ENCODE measurements at regions not wholly inside any gene's neighbourhood (a gene's known extent, or its start where the extent isn't known, plus 50 kb on each side); places are given as distances from the start of the nearest gene placed in this dataset.

DNA sequence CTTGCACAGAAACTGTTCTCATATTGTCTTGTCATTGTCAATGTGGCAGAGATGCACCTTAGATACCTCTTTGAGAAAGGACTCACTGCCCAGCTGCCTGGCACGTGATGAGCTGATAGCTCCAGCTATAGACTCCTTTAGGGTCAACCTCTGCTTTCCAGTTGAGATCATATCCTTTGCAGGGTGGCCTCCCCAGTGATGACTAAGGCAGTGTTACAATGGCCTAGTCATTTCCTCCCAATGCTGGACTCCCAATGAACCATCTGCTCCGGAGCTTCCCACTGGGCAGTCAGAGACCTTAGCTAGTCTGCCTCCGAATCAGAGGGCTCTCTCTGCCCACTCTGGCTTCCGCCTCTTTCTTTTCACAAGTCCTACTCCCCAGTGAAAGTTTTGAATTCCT is 79.5 kb downstream of the CHRD start:
- Histone ChIP-seq H3K9me3 (no peaks in the 10 kb centered on the region), H3K4me1 (ENCODE audit: control insufficient read depth in 1 of 2, insufficient read depth in 1 of 2, low read depth in 1 of 2, low read length in 1 of 2) (no peaks in the 10 kb centered on the region), H3K27me3 (no peaks in the 10 kb centered on the region), H3K36me3 (no peaks in the 10 kb centered on the region), H3K27ac (no peak overlapping the region), H3K4me3 (ENCODE audit: low read depth in 1 of 2, low read length in 1 of 2) (no peak overlapping the region)
- TF ChIP-seq CTCF (IDR thresholded peaks at IDR 0.05) = no peak

GRCh38 chr3:184460276-184460675 is 80.4 kb downstream of the CHRD start:
- TF ChIP-seq CTCF (IDR thresholded peaks at IDR 0.05) = no peak

GRCh38 chr3:184461219-184461618 is 81.4 kb downstream of the CHRD start:
- Histone ChIP-seq H3K9me3 (no peaks in the 10 kb centered on the region), H3K4me1 (ENCODE audit: control insufficient read depth in 1 of 2, insufficient read depth in 1 of 2, low read depth in 1 of 2, low read length in 1 of 2) (no peaks in the 10 kb centered on the region), H3K4me3 (ENCODE audit: low read depth in 1 of 2, low read length in 1 of 2) (no peak overlapping the region), H3K27me3 (peaks cover 5% of the 10 kb centered on the region), H3K27ac (no peak overlapping the region), H3K36me3 (no peaks in the 10 kb centered on the region)
- no peak for TF ChIP-seq CTCF (IDR thresholded peaks at IDR 0.05)

More at GRCh38 chr3:184460276-184460675, 80.4 kb downstream of the CHRD start:
- no peak overlapping the region for H3K27ac ChIP-seq
- H3K36me3 ChIP-seq = no peaks in the 10 kb centered on the region
- H3K9me3 ChIP-seq = no peaks in the 10 kb centered on the region
- no peaks in the 10 kb centered on the region for H3K4me1 ChIP-seq (ENCODE audit: control insufficient read depth in 1 of 2, insufficient read depth in 1 of 2, low read depth in 1 of 2, low read length in 1 of 2)
- H3K4me3 ChIP-seq (ENCODE audit: low read depth in 1 of 2, low read length in 1 of 2) = no peak overlapping the region
- no peaks in the 10 kb centered on the region for H3K27me3 ChIP-seq

DNA sequence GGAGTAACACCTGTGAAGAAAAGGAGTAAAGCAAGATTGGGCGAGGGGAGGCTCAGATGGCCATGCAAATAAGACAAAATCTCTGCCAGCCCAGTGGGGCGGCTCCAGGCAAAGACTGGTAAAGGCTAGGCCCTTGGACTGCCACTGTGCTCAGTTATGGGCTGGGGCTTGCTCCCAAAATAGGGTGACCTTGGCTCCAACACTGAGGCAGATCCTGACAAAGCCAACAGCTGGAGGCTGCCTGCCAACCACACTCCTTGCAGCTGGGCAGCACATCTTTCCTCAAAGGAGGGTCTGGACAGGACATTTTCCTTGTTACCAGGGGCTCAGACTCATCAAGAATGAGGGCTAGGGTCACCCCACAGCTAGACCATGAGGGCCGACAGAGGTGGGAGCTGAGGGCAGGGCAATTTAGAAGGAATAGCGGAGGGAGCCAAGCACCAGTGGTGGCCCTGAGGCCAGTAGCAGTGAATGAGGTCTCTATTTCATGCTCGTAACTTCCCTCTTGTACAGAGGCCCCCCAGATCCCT is 86.1 kb downstream of the CHRD start:
- TF ChIP-seq CTCF (IDR thresholded peaks at IDR 0.05) = no peak
- Histone ChIP-seq H3K27me3 (peaks cover 25% of the 10 kb centered on the region), H3K4me3 (ENCODE audit: low read depth in 1 of 2, low read length in 1 of 2) (no peak overlapping the region), H3K36me3 (no peaks in the 10 kb centered on the region), H3K4me1 (ENCODE audit: control insufficient read depth in 1 of 2, insufficient read depth in 1 of 2, low read depth in 1 of 2, low read length in 1 of 2) (peaks cover 0 to 9% of the 10 kb centered on the region in 2 experiments), H3K9me3 (no peaks in the 10 kb centered on the region), H3K27ac (no peak overlapping the region)

GRCh38 chr3:184466413-184466960 is 86.6 kb downstream of the CHRD start:
- Histone ChIP-seq H3K27ac (no peak overlapping the region), H3K9me3 (no peaks in the 10 kb centered on the region)

More at GRCh38 chr3:184466413-184466960, 86.6 kb downstream of the CHRD start:
- Histone ChIP-seq H3K4me1 (ENCODE audit: control insufficient read depth in 1 of 2, insufficient read depth in 1 of 2, low read depth in 1 of 2, low read length in 1 of 2) (peaks cover 0 to 9% of the 10 kb centered on the region in 2 experiments), H3K36me3 (no peaks in the 10 kb centered on the region), H3K4me3 (ENCODE audit: low read depth in 1 of 2, low read length in 1 of 2) (no peak overlapping the region), H3K27me3 (peaks cover 25% of the 10 kb centered on the region)
- no peak for TF ChIP-seq CTCF (IDR thresholded peaks at IDR 0.05)

Data from neutrophil (primary cell).